Activated T-helper 2 cell treated with anti-CD3 and anti-CD28 coated beads, Interferon-gamma antibody, Interleukin-2, Interleukin-4, amounts not matched to agents 10 μg/mL and 5 μg/mL and 100 μg/mL, durations not matched to agents 14 hours and 24 hours and 36 hours (primary cell): ENCODE measurements at regions not wholly inside any gene's neighbourhood (a gene's known extent, or its start where the extent isn't known, plus 50 kb on each side); places are given as distances from the start of the nearest gene placed in this dataset.

Experiments
- DNase-seq: peaks from one replicate; pipeline ENCODE4 v3.0.0; 2021; ENCODE audit warnings: low spot score
- H3K27ac Mint-ChIP-seq: one replicate; pipeline ENCODE4 v1.8.0; 2021; ENCODE audit warnings: mixed read lengths
- H3K27me3 Mint-ChIP-seq: one replicate; pipeline ENCODE4 v1.8.0; 2021; ENCODE audit warnings: low read depth, mixed read lengths
- H3K36me3 Mint-ChIP-seq: one replicate; pipeline ENCODE4 v1.8.0; 2021; ENCODE audit warnings: low read depth, mixed read lengths
- H3K4me1 Mint-ChIP-seq: one replicate; pipeline ENCODE4 v1.8.0; 2021; ENCODE audit warnings: low read depth, mixed read lengths
- H3K4me3 Mint-ChIP-seq: one replicate; pipeline ENCODE4 v1.8.0; 2021; ENCODE audit warnings: low read depth, mild to moderate bottlenecking, moderate library complexity, mixed read lengths
- H3K9me3 Mint-ChIP-seq: one replicate; pipeline ENCODE4 v1.8.0; 2021; ENCODE audit warnings: mixed read lengths
- intact Hi-C: fragments of 100-400 bp; cut with micrococcal nuclease; formaldehyde crosslinking; loops from one replicate; pipeline ENCODE4 v1.15.1; 2023

DNA sequence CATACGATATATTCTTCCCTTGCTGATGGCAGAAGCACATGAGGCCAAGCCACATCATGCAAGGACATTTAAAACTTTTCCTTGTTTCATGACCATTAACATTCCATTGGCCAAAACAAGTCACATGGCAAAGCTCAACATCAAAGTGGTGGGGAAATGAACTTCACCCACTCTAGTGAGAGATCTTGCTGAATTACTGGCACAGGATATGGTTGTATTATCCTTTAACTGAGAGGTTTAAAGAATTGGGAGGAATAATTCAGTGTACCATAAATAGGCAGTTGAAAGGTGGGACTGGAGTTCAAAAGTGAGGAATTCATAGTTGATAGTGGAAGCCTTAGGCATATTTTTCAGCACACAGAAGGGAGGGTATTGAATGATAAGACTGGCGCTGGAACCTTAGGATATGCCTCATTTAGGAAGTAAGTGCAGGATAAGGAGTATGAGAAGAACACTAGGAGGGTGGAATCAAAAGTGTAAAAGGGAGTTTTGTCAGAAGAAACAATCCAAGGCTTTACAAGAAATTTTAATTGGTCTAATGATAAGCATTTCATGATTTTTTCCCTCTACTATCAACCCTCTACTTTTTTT lies 398.8 kb downstream of the C12orf75 start:
- Mint-ChIP-seq H3K4me1 (no peaks in the 10 kb centered on the region), H3K4me3 (no peak overlapping the region), H3K27ac (no peak overlapping the region), H3K36me3 (no peaks in the 10 kb centered on the region), H3K27me3 (peaks cover 6% of the 10 kb centered on the region), H3K9me3 (no peaks in the 10 kb centered on the region)
- DNase-seq, result no peak
- intact Hi-C loops, result no loop called here

DNA sequence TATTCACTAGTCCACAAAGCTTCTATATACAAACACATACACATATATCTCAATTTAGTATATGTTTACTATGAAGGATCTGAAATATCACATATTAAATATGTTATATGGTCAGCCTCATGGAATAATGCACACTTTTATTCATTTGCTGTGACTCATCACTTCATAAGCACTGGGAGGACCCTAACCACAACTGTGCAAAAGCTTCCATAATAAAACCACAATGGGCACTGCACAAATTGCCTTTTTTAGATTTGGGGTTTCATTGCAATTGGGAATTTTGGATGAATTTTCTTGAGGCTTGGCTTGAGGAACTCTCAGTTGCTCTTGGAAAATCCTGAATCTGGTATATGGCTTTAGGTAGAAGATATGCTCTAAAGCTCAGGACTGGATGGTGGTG lies 399.4 kb downstream of the C12orf75 start:
- Mint-ChIP-seq H3K27ac (no peak overlapping the region), H3K4me3 (no peak overlapping the region), H3K36me3 (no peaks in the 10 kb centered on the region), H3K4me1 (no peaks in the 10 kb centered on the region), H3K9me3 (no peaks in the 10 kb centered on the region), H3K27me3 (peaks cover 6% of the 10 kb centered on the region)
- intact Hi-C loops, result no loop called here
- DNase-seq, result no peak

- intact Hi-C loops, result no loop called here
- H3K4me1 Mint-ChIP-seq, result no peaks in the 10 kb centered on the region
- no peaks in the 10 kb centered on the region for H3K36me3 Mint-ChIP-seq
- H3K27me3 Mint-ChIP-seq, result peaks cover 3% of the 10 kb centered on the region
- no peak overlapping the region for H3K4me3 Mint-ChIP-seq
- H3K9me3 Mint-ChIP-seq, result no peaks in the 10 kb centered on the region
- no peak overlapping the region for H3K27ac Mint-ChIP-seq
- DNase-seq, result no peak
These were observed 403.1 kb downstream of the C12orf75 start for GRCh38 chr12:105733579-105733978.

DNA sequence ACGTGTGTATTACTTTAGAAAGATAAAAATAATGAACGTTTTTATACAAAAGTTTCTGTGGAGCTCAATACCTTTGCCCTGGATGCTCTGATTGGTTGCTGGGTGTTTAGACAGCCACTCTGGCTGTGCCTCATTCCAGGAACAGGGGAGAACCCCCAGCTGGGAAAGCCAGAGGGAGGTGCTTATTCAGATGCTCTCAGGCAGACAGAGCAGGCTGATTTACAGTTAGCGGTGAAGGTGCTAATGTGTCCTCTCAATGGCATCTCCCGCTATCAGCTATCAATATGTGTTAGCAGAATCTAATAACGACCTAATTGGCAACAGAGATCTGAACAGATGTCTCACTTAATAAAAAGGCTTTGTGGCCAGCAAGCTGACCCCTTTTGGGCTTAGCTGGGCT lies 402.3 kb downstream of the NUAK1 start:
- H3K4me1 Mint-ChIP-seq, result no peaks in the 10 kb centered on the region

DNA sequence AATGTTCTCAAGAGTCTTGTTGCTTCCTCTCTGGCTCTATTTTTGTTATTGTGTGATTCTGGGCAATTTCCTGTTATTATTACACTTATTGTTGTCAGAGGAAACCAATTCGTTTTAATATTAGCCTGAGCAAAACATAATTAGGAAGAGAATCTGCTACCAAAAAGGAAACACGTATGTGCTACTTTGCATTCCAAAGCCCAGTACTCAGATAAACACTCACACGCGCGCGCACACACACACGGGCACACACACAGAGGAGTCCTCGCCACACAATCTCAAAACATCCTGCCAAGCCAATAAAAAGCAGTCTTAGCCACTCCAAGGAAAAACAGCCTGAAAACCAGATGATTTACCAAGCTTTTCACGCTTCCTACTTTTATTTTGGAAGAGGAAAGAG lies 400.7 kb downstream of the NUAK1 start:
- no peaks in the 10 kb centered on the region for H3K4me1 Mint-ChIP-seq
- no peaks in the 10 kb centered on the region for H3K9me3 Mint-ChIP-seq
- no peaks in the 10 kb centered on the region for H3K27me3 Mint-ChIP-seq
- no peak for DNase-seq
- intact Hi-C loops, result no loop called here
- H3K27ac Mint-ChIP-seq, result no peak overlapping the region
- H3K36me3 Mint-ChIP-seq, result no peaks in the 10 kb centered on the region
- H3K4me3 Mint-ChIP-seq, result no peak overlapping the region

More for the DNA sequence above, 402.3 kb downstream of the NUAK1 start:
- H3K9me3 Mint-ChIP-seq, result no peaks in the 10 kb centered on the region
- intact Hi-C loops, result no loop called here
- H3K4me3 Mint-ChIP-seq, result no peak overlapping the region
- DNase-seq, result no peak
- H3K27me3 Mint-ChIP-seq, result peaks cover 2% of the 10 kb centered on the region
- no peak overlapping the region for H3K27ac Mint-ChIP-seq
- H3K36me3 Mint-ChIP-seq, result no peaks in the 10 kb centered on the region

DNA sequence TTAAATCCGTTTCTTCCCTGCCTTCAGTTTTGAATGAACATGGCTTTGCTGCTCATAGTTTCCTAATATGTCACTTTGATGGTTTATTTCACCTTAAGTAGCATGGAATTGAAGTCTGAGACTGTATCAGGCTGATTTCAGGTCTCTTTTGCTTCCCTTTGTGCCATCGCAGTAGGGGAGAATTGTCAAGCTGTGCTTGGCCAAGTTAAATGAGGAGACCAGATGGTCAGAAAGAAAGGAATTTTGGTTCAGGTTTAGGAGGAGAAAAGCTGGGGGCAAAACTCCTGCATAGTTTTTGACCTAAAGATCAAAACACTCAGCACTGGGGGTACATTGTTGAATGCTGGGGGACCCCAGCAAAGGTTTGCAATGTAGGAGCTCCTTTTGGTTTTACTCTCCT lies 398.4 kb downstream of the NUAK1 start:
- H3K4me1 Mint-ChIP-seq, result no peaks in the 10 kb centered on the region
- no peaks in the 10 kb centered on the region for H3K9me3 Mint-ChIP-seq
- H3K4me3 Mint-ChIP-seq, result no peak overlapping the region
- H3K27me3 Mint-ChIP-seq, result no peaks in the 10 kb centered on the region
- no peak overlapping the region for H3K27ac Mint-ChIP-seq
- H3K36me3 Mint-ChIP-seq, result no peaks in the 10 kb centered on the region
- intact Hi-C loops, result no loop called here
- no peak for DNase-seq

- Mint-ChIP-seq H3K36me3 (no peaks in the 10 kb centered on the region), H3K27me3 (no peaks in the 10 kb centered on the region), H3K4me1 (no peaks in the 10 kb centered on the region), H3K9me3 (no peaks in the 10 kb centered on the region), H3K4me3 (no peak overlapping the region), H3K27ac (no peak overlapping the region)
- intact Hi-C loops, result no loop called here
- DNase-seq, result no peak
These were observed 397.6 kb downstream of the NUAK1 start for GRCh38 chr12:105740970-105741725.

GRCh38 chr12:105741786-105742566 lies 396.8 kb downstream of the NUAK1 start:
- no peak for DNase-seq
- Mint-ChIP-seq H3K36me3 (no peaks in the 10 kb centered on the region), H3K27ac (no peak overlapping the region), H3K4me1 (no peaks in the 10 kb centered on the region), H3K9me3 (no peaks in the 10 kb centered on the region), H3K4me3 (no peak overlapping the region), H3K27me3 (no peaks in the 10 kb centered on the region)
- intact Hi-C loops, result no loop called here

DNA sequence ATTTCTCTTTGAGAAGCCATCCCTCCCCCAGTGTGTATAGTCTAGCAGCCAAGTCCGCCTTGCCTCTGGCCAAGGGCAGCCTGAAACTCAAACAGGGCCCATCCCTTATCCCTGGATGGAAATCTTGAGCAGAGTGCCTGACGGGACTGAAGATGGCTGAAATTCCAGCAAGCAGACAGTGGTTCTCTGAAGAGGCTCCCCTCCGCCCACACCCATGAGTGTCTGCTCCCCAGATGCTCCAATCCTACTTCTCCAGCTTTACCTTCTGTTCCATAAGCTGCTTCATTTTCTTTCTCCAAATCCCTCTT lies 396.2 kb downstream of the NUAK1 start:
- no peaks in the 10 kb centered on the region for H3K27me3 Mint-ChIP-seq
- no peaks in the 10 kb centered on the region for H3K4me1 Mint-ChIP-seq
- H3K36me3 Mint-ChIP-seq, result no peaks in the 10 kb centered on the region
- DNase-seq, result no peak
- intact Hi-C loops, result no loop called here
- no peak overlapping the region for H3K27ac Mint-ChIP-seq
- H3K4me3 Mint-ChIP-seq, result no peak overlapping the region
- no peaks in the 10 kb centered on the region for H3K9me3 Mint-ChIP-seq

- Mint-ChIP-seq H3K27me3 (no peaks in the 10 kb centered on the region), H3K36me3 (no peaks in the 10 kb centered on the region), H3K4me3 (no peak overlapping the region), H3K4me1 (no peaks in the 10 kb centered on the region), H3K27ac (no peak overlapping the region), H3K9me3 (no peaks in the 10 kb centered on the region)
- intact Hi-C loops, result no loop called here
- no peak for DNase-seq
These were observed 394.2 kb downstream of the NUAK1 start for GRCh38 chr12:105744371-105745058.

DNA sequence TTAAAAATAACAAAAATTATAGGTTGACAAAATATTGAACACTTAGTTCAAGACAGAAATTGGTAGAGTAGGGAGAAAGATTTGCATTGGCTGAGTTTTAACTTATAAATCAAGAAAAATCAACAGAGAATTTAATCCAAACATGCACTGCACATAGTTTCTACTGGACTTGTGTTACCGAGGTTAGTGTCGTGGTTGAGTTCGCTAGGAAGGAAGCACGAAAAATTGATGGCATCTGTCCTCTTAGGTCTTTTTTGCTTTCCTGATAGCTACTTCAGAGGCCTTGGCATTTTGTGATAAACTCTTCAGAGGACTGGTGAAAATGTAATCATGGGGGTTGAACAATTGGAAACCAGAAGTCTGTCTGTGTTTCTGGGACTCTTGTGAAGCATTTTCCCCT lies 392.9 kb downstream of the NUAK1 start:
- H3K27ac Mint-ChIP-seq, result no peak overlapping the region
- H3K4me1 Mint-ChIP-seq, result no peaks in the 10 kb centered on the region
- no peak overlapping the region for H3K4me3 Mint-ChIP-seq
- no peaks in the 10 kb centered on the region for H3K9me3 Mint-ChIP-seq
- no peaks in the 10 kb centered on the region for H3K36me3 Mint-ChIP-seq
- H3K27me3 Mint-ChIP-seq, result no peaks in the 10 kb centered on the region
- no peak for DNase-seq
- intact Hi-C loops, result no loop called here

DNA sequence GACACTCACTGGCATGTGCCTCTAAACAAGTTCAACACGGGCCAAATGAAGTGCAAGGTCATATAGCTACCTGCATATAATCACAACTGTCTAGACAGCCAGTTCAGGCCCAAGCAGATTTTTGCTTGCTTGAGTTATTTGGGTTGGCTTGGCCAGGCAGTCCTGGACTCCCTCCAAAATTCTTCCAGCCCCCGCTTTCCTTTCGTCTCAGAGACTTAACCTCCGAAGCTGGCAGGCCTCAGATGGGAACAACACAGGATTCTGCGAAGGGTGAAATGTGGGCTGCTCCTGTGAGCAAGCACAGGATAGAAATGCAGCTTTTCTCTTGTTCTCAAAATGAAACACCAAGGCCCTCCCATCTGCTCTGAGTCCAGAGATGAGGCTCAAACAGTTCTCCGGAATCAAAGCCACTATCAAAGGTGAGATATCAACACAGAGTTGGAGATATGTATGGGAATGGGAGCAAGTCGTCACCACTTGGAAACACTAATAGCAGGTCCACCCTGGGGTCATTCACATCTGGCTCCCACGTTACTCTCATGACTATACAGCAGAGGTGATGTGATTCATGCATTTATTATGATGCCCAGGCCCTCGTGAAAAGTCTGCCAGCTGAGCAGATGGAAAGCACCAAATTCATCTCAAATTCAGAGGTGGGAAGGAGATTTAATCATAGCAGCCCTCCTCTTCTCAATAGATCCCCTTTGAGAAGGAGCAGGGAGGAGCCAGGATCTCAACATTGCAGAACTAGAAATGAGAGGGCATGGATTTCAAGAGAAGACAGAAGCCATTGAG lies 389.8 kb downstream of the NUAK1 start:
- H3K36me3 Mint-ChIP-seq, result no peaks in the 10 kb centered on the region
- H3K4me1 Mint-ChIP-seq, result no peaks in the 10 kb centered on the region
- no peak for DNase-seq
- no peak overlapping the region for H3K27ac Mint-ChIP-seq
- H3K27me3 Mint-ChIP-seq, result no peaks in the 10 kb centered on the region
- no peaks in the 10 kb centered on the region for H3K9me3 Mint-ChIP-seq
- intact Hi-C loops, result no loop called here
- H3K4me3 Mint-ChIP-seq, result no peak overlapping the region
